K562 (cell line): ENCODE measurements at regions not wholly inside any gene's neighbourhood (a gene's known extent, or its start where the extent isn't known, plus 50 kb on each side); places are given as distances from the start of the nearest gene placed in this dataset.

Source experiments
- ATAC-seq: fragments of 200-7000 bp; cut with Tn5 transposase; 3 replicates; pipeline ENCODE4 v1.9.1; 2020; ENCODE audit warnings: moderate library complexity
- BruUV-seq: library from RNA; stranded (reverse); fragments of 400-500 nt; replicated peaks from 2 replicates; lab custom pipeline; 2021; lab: Mats Ljungman, UMichigan
- CTCF ChIA-PET: fragments of 300-600 bp; formaldehyde crosslinking; extraction: SDS; loops from one replicate; lab custom pipeline; 2021; ENCODE audit warnings: low intra/inter-chr PET ratio; lab: Yijun Ruan, JAX
- POLR2A ChIA-PET: fragments of 300-600, 350-650 bp; sonication (Branson Sonifier 250); formaldehyde crosslinking; extraction: SDS; loops from one replicate; lab custom pipeline; 2021; ENCODE audit warnings: antibody characterized with exemption, inconsistent platforms; lab: Yijun Ruan, JAX
- DNase-seq, 4 experiments: peaks; one replicate each; pipeline versions ENCODE4 v3.0.0 to v3.0.0-alpha.2; 2011 to 2018; ENCODE audit warnings: low spot score in 3 of 4, mixed read lengths in 3 of 4; ENCODE audit errors: extremely low read depth in 1 of 4
- FAIRE-seq: peaks from 2 replicates; lab custom pipeline; 2011; peaks lifted over from hg19 to GRCh38; lab: Jason Lieb, UNC
- H2AFZ ChIP-seq: 2 replicates; pipeline ENCODE4 v1.6.0; 2011; ENCODE audit warnings: low read depth, low read length, control low read depth, inconsistent platforms
- H3K27ac ChIP-seq: fragments of 200-600 bp; 3 replicates; pipeline ENCODE4 v1.8.0; 2011; ENCODE audit warnings: low read depth, mild to moderate bottlenecking, control low read depth, inconsistent platforms, low read length, moderate library complexity, mixed read lengths; ENCODE audit errors: extremely low read depth
- H3K27me3 ChIP-seq, 2 experiments: fragments of 300-600 bp in 1 of 2; 2 replicates in 1 of 2; 3 replicates in 1 of 2; pipeline versions ENCODE4 v1.6.0 to v1.8.0; 2011; ENCODE audit warnings: inconsistent platforms in 2 of 2, low read length in 2 of 2, mild to moderate bottlenecking in 1 of 2, mixed read lengths in 1 of 2, moderate library complexity in 1 of 2; ENCODE audit not compliant: control insufficient read depth in 2 of 2, insufficient read depth in 2 of 2
- H3K36me3 ChIP-seq: fragments of 300-600 bp; 3 replicates; pipeline ENCODE4 v1.8.0; 2011; ENCODE audit warnings: mild to moderate bottlenecking, low read length, inconsistent platforms; ENCODE audit not compliant: control insufficient read depth, insufficient read depth
- H3K4me1 ChIP-seq, 2 experiments: fragments of 200-600 bp in 1 of 2; replicated peaks in 1 of 2; 2 replicates in 1 of 2; 3 replicates in 1 of 2; pipeline versions ENCODE4 v1.5.1 to v1.8.0; 2011; ENCODE audit warnings: inconsistent platforms in 2 of 2, low read length in 2 of 2, mild to moderate bottlenecking in 1 of 2, mixed read lengths in 1 of 2, moderate library complexity in 1 of 2; ENCODE audit not compliant: control insufficient read depth in 2 of 2, insufficient read depth in 2 of 2
- H3K4me2 ChIP-seq: 2 replicates; pipeline ENCODE4 v1.6.1; 2011; ENCODE audit warnings: low read length, control low read depth, inconsistent platforms, mixed read lengths; ENCODE audit not compliant: insufficient read depth
- H3K4me3 ChIP-seq: fragments of 200-600 bp; sonication (generic), shearing (Covaris generic); 2 replicates; pipeline ENCODE4 v1.5.1; 2016; ENCODE audit warnings: control low read depth, inconsistent platforms
- H3K79me2 ChIP-seq: fragments of 200-600 bp; 3 replicates; pipeline ENCODE4 v1.8.0; 2011; ENCODE audit warnings: low read length, inconsistent platforms; ENCODE audit not compliant: control insufficient read depth, insufficient read depth
- H3K9ac ChIP-seq, 2 experiments: 2 replicates each; pipeline versions ENCODE4 v1.6.0 to v1.6.1; 2011; ENCODE audit warnings: low read depth in 2 of 2, low read length in 2 of 2, control low read depth in 1 of 2, inconsistent platforms in 1 of 2, mild to moderate bottlenecking in 1 of 2, mixed read lengths in 1 of 2; ENCODE audit not compliant: insufficient read depth in 1 of 2
- H3K9me1 ChIP-seq: one replicate; pipeline ENCODE4 v1.6.0; 2011; ENCODE audit warnings: inconsistent platforms, mild to moderate bottlenecking, low read length, moderate library complexity; ENCODE audit not compliant: control insufficient read depth, insufficient read depth
- H3K9me3 ChIP-seq: replicated peaks from 2 replicates; pipeline ENCODE4 v1.5.1; 2011; ENCODE audit warnings: low read depth, low read length, inconsistent platforms; ENCODE audit not compliant: control insufficient read depth, insufficient read depth
- H4K20me1 ChIP-seq: replicated peaks from 2 replicates; pipeline ENCODE4 v1.6.1; 2011; ENCODE audit warnings: low read length, inconsistent platforms, mixed read lengths; ENCODE audit not compliant: control insufficient read depth, insufficient read depth
- BHLHE40 ChIP-seq: IDR thresholded peaks from 2 replicates; pipeline ENCODE4 v1.6.1; 2011; ENCODE audit warnings: low read length, improper control_type of control experiment
- DACH1 ChIP-seq: fragments of 450-650 bp; IDR thresholded peaks from 2 replicates; pipeline ENCODE4 v1.6.1; 2018; ENCODE audit not compliant: partially characterized antibody
- E2F1 ChIP-seq: sonication (generic); formaldehyde crosslinking; IDR thresholded peaks from 2 replicates; pipeline ENCODE4 v1.8.1; 2023; ENCODE audit warnings: mild to moderate bottlenecking, missing genetic modification reagents, moderate library complexity
- EWSR1 ChIP-seq: fragments of 450-650 bp; IDR thresholded peaks from 2 replicates; pipeline ENCODE4 v1.6.1; 2018; ENCODE audit warnings: borderline replicate concordance, mild to moderate bottlenecking, low read depth, moderate library complexity; ENCODE audit not compliant: partially characterized antibody
- HCFC1 ChIP-seq: IDR thresholded peaks from 2 replicates; pipeline ENCODE4 v1.6.1; 2012; ENCODE audit warnings: low read depth, low read length, improper control_type of control experiment
- IRF2 ChIP-seq: sonication (generic); formaldehyde crosslinking; IDR thresholded peaks from 2 replicates; pipeline ENCODE4 v1.8.1; 2022; ENCODE audit warnings: mild to moderate bottlenecking, missing genetic modification reagents
- KDM1A ChIP-seq, 2 experiments: fragments of 450-650 bp; IDR thresholded peaks; 2 replicates each; pipeline ENCODE4 v1.6.1; 2016; ENCODE audit warnings: mild to moderate bottlenecking in 2 of 2
- NCOA4 ChIP-seq: fragments of 450-650 bp; IDR thresholded peaks from 2 replicates; pipeline ENCODE4 v1.6.1; 2018; ENCODE audit warnings: mild to moderate bottlenecking; ENCODE audit not compliant: partially characterized antibody
- NFE2 ChIP-seq: IDR thresholded peaks from 2 replicates; pipeline ENCODE4 v1.6.1; 2014; ENCODE audit warnings: antibody characterized with exemption, low read depth
- NONO ChIP-seq, 2 experiments: fragments of 200-400 bp in 1 of 2; fragments of 450-650 bp in 1 of 2; formaldehyde crosslinking in 1 of 2; IDR thresholded peaks; 2 replicates each; pipeline ENCODE4 v1.6.1; 2017; ENCODE audit warnings: low read depth in 2 of 2, mild to moderate bottlenecking in 2 of 2, moderate library complexity in 2 of 2, low read length in 1 of 2
- PHF21A ChIP-seq: fragments of 450-650 bp; IDR thresholded peaks from 2 replicates; pipeline ENCODE4 v1.6.1; 2017; ENCODE audit warnings: low read depth, borderline replicate concordance
- POLR3G ChIP-seq: IDR thresholded peaks from 2 replicates; pipeline ENCODE4 v1.6.1; 2011; ENCODE audit not compliant: insufficient read length, insufficient replicate concordance; ENCODE audit errors: extremely low read depth
- TSC22D4 ChIP-seq: fragments of 450-650 bp; IDR thresholded peaks from 2 replicates; pipeline ENCODE4 v1.6.1; 2016; ENCODE audit warnings: missing genetic modification characterization, missing biosample characterization, control low read depth
- ZNF146 ChIP-seq: IDR thresholded peaks from one replicate; pipeline ENCODE4 v1.6.1; 2018; ENCODE audit warnings: missing compliant biosample characterization; ENCODE audit not compliant: unreplicated experiment
- ZNF347 ChIP-seq: fragments of 450-650 bp; formaldehyde crosslinking; IDR thresholded peaks from 2 replicates; pipeline ENCODE4 v1.4.0; 2020; ENCODE audit warnings: low read depth, mild to moderate bottlenecking, moderate library complexity
- ZNF511 ChIP-seq: sonication (generic); formaldehyde crosslinking; IDR thresholded peaks from 2 replicates; pipeline ENCODE4 v1.8.0; 2022; ENCODE audit warnings: mild to moderate bottlenecking, missing genetic modification reagents
- ZSCAN32 ChIP-seq: fragments of 450-650 bp; formaldehyde crosslinking; IDR thresholded peaks from 2 replicates; pipeline ENCODE4 v1.4.0; 2020; ENCODE audit warnings: mild to moderate bottlenecking, moderate library complexity
- WGBS: fragments of 100-300 bp; shearing (Covaris generic); methylation state at CpG from one replicate; pipeline ENCODE4 v1.1.6; 2016; ENCODE audit warnings: low coverage, mixed read lengths; ENCODE audit not compliant: insufficient coverage; ENCODE audit errors: missing lambda C conversion rate; 5-methylcytosine and 5-hydroxymethylcytosine counted together
- in situ Hi-C: fragments of 300-500 bp; cut with MboI; formaldehyde crosslinking; loops from 4 replicates; pipeline ENCODE4 v1.15.0; 2018; ENCODE audit warnings: inconsistent platforms, mixed read lengths
- intact Hi-C: fragments of 100-400 bp; cut with micrococcal nuclease; formaldehyde crosslinking; loops from 2 replicates; pipeline ENCODE4 v1.14.2; 2022
- TF ChIP-seq, protein P1 (sequence below): fragments of 450-650 bp; formaldehyde crosslinking; IDR thresholded peaks from 2 replicates; pipeline ENCODE4 v1.4.0; 2022; ENCODE audit warnings: mild to moderate bottlenecking, moderate library complexity

DNA sequence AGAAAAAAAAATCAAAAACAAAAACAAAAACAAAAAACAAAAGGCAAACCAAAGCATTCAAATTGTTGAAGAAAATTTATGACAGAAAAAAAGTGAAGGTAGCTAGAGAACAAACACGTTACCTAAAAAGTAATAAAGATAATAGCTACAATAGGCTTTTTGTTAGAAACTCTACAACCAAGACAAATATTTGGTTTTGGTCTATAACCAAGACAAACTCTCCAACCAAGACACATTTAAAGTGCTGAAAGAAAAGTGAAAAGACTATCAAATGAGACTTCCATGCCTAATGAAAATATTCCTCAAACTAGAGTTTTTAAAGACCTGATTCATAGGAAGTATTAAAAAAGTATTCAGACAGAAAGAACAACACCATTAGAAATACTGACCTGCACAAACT is 391.9 kb upstream of the NDST4 start:
- WGBS: 0% methylated on average over 1 of the region's 1 CpG

GRCh38 chr4:115501656-115502055 is 388.2 kb upstream of the NDST4 start:
- BruUV-seq: no TSS peak
- intact Hi-C loops: no loop called here
- no peak for DNase-seq
- no peak for TF ChIP-seq NONO (IDR thresholded peaks at IDR 0.05; ENCODE audit: low read depth in 2 of 2, low read length in 1 of 2)
- TF ChIP-seq, protein P1, sequence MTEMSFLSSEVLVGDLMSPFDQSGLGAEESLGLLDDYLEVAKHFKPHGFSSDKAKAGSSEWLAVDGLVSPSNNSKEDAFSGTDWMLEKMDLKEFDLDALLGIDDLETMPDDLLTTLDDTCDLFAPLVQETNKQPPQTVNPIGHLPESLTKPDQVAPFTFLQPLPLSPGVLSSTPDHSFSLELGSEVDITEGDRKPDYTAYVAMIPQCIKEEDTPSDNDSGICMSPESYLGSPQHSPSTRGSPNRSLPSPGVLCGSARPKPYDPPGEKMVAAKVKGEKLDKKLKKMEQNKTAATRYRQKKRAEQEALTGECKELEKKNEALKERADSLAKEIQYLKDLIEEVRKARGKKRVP: no peak
- TF ChIP-seq ZNF146 (CRISPR knock-in tag): no peak
- TF ChIP-seq ZSCAN32 (CRISPR knock-in tag): no peak
- no peak for TF ChIP-seq HCFC1
- TF ChIP-seq NCOA4: no peak
- no peak for TF ChIP-seq ZNF511 (CRISPR knock-in tag)
- no peak for TF ChIP-seq EWSR1
- TF ChIP-seq IRF2 (CRISPR knock-in tag): no peak
- TF ChIP-seq POLR3G: no peak

More for the DNA sequence above, 391.9 kb upstream of the NDST4 start:
- ChIA-PET POLR2A (no interaction called here), CTCF (no interaction called here)
- Histone ChIP-seq H3K27ac (no peak overlapping the region), H3K9me1 (no peaks in the 10 kb centered on the region), H2AFZ (no peak overlapping the region), H3K9ac (no peak overlapping the region), H3K27me3 (no peaks in the 10 kb centered on the region), H3K9me3 (no peaks in the 10 kb centered on the region), H3K4me2 (no peak overlapping the region), H4K20me1 (no peaks in the 10 kb centered on the region), H3K36me3 (no peaks in the 10 kb centered on the region), H3K4me1 (no peaks in the 10 kb centered on the region), H3K4me3 (no peak overlapping the region), H3K79me2 (no peaks in the 10 kb centered on the region)
- intact Hi-C loops (no loop called here), in situ Hi-C loops (no loop called here)
- no peak for FAIRE-seq
- ATAC-seq: no peak
- no peak for DNase-seq
- TF ChIP-seq PHF21A (no peak), KDM1A (IDR thresholded peaks at IDR 0.05) (no peak), E2F1 (no peak), BHLHE40 (no peak), DACH1 (no peak), ZNF347 (CRISPR knock-in tag) (no peak), TSC22D4 (tag) (no peak), NFE2 (no peak)
- BruUV-seq: no TSS peak

More at GRCh38 chr4:115501656-115502055, 388.2 kb upstream of the NDST4 start:
- in situ Hi-C loops: no loop called here
- H3K36me3 ChIP-seq: no peaks in the 10 kb centered on the region
- CTCF ChIA-PET: no interaction called here
- H3K27me3 ChIP-seq: no peaks in the 10 kb centered on the region
- POLR2A ChIA-PET: no interaction called here
- H3K79me2 ChIP-seq: no peaks in the 10 kb centered on the region
- no peaks in the 10 kb centered on the region for H3K4me1 ChIP-seq
- FAIRE-seq: no peak
- H4K20me1 ChIP-seq: no peaks in the 10 kb centered on the region
- H3K4me3 ChIP-seq: no peak overlapping the region
- no peaks in the 10 kb centered on the region for H3K9me3 ChIP-seq
- no peak for ATAC-seq
- H3K4me2 ChIP-seq: no peak overlapping the region
- no peaks in the 10 kb centered on the region for H3K9me1 ChIP-seq
- no peak overlapping the region for H3K27ac ChIP-seq
- H2AFZ ChIP-seq: no peak overlapping the region
- H3K9ac ChIP-seq: no peak overlapping the region
- WGBS: 10% methylated on average over 2 of the region's 2 CpGs
